HG03558 (cell line): ENCODE measurements at regions not wholly inside any gene's neighbourhood (a gene's known extent, or its start where the extent isn't known, plus 50 kb on each side); places are given as distances from the start of the nearest gene placed in this dataset.
A peak's percentile ranks its signal among the peaks of the same experiment; 100 is the strongest.

Experiments
- ATAC-seq: cut with Tn5 transposase; IDR thresholded peaks from one replicate; pipeline ENCODE4 v1.9.1; 2021; ENCODE audit warnings: moderate number of reproducible peaks; ENCODE audit not compliant: unreplicated experiment; ENCODE audit errors: extremely low read depth

DNA sequence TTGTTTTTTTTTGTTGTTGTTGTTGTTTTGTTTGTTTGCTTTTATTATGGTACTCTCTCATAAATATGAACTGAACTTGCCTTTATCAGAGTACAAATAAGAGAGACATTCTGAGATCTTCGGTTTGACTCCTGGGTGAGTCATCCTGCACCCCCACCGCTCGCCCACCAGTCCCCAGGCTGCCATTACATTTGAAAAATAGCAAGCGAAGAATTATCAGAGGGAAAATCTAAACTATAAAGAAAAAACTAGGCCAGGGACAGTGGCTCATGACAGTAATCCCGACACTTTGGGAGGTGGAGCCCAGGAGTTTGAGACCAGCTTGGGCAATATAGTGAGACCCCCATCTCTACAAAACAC is 122.1 kb upstream of the MAP3K1 start:
- no peak for ATAC-seq

GRCh38 chr5:56692359-56693219 is 122.8 kb upstream of the MAP3K1 start:
- no peak for ATAC-seq

DNA sequence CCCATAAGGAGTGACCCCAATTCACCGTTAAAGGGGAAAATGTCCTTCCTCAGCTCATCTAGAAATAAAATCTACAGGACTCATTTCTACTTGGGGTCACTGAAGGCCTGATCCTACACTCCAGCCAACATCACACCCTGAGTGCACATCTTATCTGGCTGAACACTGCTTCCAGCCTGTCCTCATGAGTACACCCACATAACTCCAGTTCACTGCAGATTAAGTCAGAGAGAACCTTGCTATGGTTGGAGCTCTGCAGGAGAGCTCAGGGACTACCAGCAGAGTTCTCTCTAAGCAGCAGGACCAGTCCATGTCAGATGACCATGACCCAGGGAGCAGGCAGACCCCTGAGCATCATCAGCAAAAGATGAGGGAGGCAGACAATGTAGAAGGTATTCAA is 126.9 kb upstream of the MAP3K1 start:
- ATAC-seq, result no peak

- peak; percentile 58 for ATAC-seq
Observed at GRCh38 chr5:56686337-56687195, 128.8 kb upstream of the MAP3K1 start.

GRCh38 chr5:56685503-56686217 is 129.7 kb upstream of the MAP3K1 start:
- ATAC-seq, result no peak

GRCh38 chr5:56684159-56684558 is 131.2 kb upstream of the MAP3K1 start:
- no peak for ATAC-seq

DNA sequence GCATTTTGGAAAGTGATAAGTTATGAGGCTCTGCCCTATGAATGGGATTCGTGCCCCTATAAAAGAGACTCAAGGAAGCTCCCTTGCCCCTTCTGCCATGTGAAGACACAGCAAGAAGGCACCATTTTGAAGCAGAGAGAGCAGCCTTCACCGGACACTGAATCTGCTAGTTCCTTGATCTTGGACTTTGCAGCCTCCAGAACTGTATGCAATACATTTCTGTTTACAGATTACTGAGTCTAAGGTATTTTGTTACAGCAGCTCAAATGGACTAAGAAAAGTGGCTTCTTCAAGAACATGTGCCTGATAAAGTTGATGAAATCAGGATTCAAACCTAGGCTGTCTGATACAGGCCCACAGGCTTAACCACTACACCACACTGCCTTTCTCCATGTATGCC is 131.6 kb upstream of the MAP3K1 start:
- ATAC-seq, result no peak

- no peak for ATAC-seq
Observed at GRCh38 chr5:56683281-56683680, 132.1 kb upstream of the MAP3K1 start.

DNA sequence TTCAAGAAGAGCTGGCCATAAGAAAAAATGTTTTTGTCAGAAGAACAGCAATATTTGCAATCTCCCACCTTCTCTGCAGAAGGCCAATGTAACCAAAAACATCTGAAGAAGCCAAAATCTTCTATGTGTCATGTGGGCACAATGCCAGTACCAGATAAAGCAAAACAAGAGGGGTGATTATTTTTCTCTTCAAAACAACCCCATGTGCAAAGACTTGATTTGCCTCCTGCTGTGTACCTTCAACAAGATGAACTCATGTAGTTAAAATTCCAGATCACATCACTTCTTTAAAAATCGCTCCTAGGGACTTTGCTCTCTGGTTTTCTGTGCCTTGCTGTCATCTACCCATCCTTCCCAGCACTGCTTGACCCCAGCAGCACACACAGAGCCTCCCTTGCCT is 134.0 kb upstream of the MAP3K1 start:
- ATAC-seq, result no peak

DNA sequence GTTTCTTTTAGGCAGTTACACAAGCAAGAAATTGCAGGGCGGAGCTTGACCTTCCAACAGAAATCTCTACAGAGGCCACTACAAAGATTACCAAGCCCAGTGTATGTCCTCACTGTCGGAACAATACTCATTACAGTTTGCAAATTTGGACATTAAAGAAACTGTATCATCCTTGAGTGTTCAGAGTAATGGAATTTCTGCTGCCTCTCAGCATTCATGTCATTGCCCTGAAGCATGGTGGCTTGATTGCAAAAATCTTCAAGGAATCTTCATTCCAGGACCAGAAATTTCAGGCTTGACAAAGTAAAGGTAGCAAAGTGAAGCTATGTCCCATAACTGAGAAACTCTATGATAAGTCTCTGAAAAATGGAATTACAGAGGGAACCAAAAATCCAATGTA is 134.6 kb upstream of the MAP3K1 start:
- no peak for ATAC-seq

DNA sequence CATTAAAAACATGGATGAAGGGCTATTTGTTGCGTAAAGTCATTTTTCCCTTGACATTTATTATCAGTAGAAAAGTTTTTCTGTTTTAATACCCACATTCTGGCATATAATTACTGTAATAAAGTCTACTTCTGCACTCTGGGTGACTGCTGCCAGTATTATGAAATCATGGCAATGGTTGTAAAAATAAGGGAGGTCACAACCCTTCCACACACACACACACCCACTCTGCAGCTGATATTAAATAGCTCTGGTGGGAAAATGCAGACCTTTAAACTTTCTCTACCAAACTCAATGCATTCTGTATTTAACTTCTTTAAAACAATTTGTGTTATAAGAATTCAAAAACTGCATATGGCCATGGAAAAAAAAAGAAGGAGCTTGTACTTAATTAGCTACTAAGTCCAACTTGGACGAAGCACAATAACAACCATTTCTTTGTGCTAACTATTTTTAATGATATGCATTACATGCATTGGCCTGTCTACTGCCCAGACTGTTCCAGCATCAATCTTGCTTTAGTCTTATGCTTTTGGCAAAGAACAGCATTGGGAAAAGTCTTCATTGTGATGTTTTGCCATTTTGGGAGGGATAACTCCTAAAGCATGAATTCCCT is 137.6 kb upstream of the MAP3K1 start:
- ATAC-seq, result no peak

GRCh38 chr5:56676091-56676768 is 139.1 kb upstream of the MAP3K1 start:
- ATAC-seq, result no peak

GRCh38 chr5:56674441-56674840 is 140.9 kb upstream of the MAP3K1 start:
- no peak for ATAC-seq

GRCh38 chr5:56673171-56673570 is 142.2 kb upstream of the MAP3K1 start:
- no peak for ATAC-seq

GRCh38 chr5:56671571-56671970 is 143.8 kb upstream of the MAP3K1 start:
- no peak for ATAC-seq

- ATAC-seq, result no peak
Observed at GRCh38 chr5:56670916-56671315, 144.4 kb upstream of the MAP3K1 start.

- ATAC-seq, result peak; percentile 97
Observed at GRCh38 chr5:56669534-56670483, 145.5 kb upstream of the MAP3K1 start.

GRCh38 chr5:56668996-56669395 is 146.4 kb upstream of the MAP3K1 start:
- ATAC-seq, result no peak

GRCh38 chr5:56667692-56668091 is 147.7 kb upstream of the MAP3K1 start:
- ATAC-seq, result no peak
